BE2C (cell line): ENCODE measurements at regions not wholly inside any gene's neighbourhood (a gene's known extent, or its start where the extent isn't known, plus 50 kb on each side); places are given as distances from the start of the nearest gene placed in this dataset.
A peak's percentile ranks its signal among the peaks of the same experiment; 100 is the strongest.

Experiments
- DNase-seq: peaks from one replicate; pipeline ENCODE4 v3.0.0-alpha.2; 2020
- H3K27me3 ChIP-seq: fragments of 250-450 bp; sonication (Bioruptor Pico); 2 replicates; pipeline ENCODE4 v1.5.1; 2020; ENCODE audit warnings: mild to moderate bottlenecking
- H3K36me3 ChIP-seq: fragments of 250-450 bp; sonication (Bioruptor Pico); 2 replicates; pipeline ENCODE4 v1.5.1; 2020; ENCODE audit warnings: mild to moderate bottlenecking
- H3K4me1 ChIP-seq: fragments of 250-450 bp; sonication (Bioruptor Pico); 2 replicates; pipeline ENCODE4 v1.5.1; 2020
- H3K4me3 ChIP-seq: 2 replicates; pipeline ENCODE4 v1.5.1; 2011; ENCODE audit warnings: low read depth, low read length
- H3K9me3 ChIP-seq: fragments of 250-450 bp; sonication (Bioruptor Pico); 2 replicates; pipeline ENCODE4 v1.5.1; 2020
- CTCF ChIP-seq: IDR thresholded peaks from 2 replicates; pipeline ENCODE4 v1.5.1; 2012; ENCODE audit warnings: mild to moderate bottlenecking, low read depth, low read length

GRCh38 chr14:104316723-104317491 lies 178.5 kb downstream of the KIF26A start:
- Histone ChIP-seq H3K9me3 (no peaks in the 10 kb centered on the region), H3K27me3 (no peaks in the 10 kb centered on the region), H3K4me3 (no peak overlapping the region), H3K36me3 (no peaks in the 10 kb centered on the region), H3K4me1 (peaks cover 8% of the 10 kb centered on the region)
- no peak for TF ChIP-seq CTCF
- DNase-seq: no peak

- Histone ChIP-seq H3K27me3 (no peaks in the 10 kb centered on the region), H3K4me3 (no peak overlapping the region), H3K4me1 (peaks cover 8% of the 10 kb centered on the region), H3K36me3 (no peaks in the 10 kb centered on the region), H3K9me3 (no peaks in the 10 kb centered on the region)
- TF ChIP-seq CTCF: no peak
- DNase-seq: no peak
These were observed 179.1 kb downstream of the KIF26A start for GRCh38 chr14:104317492-104317805.

- Histone ChIP-seq H3K36me3 (no peaks in the 10 kb centered on the region), H3K4me1 (peaks cover 8% of the 10 kb centered on the region), H3K9me3 (no peaks in the 10 kb centered on the region), H3K4me3 (no peak overlapping the region), H3K27me3 (no peaks in the 10 kb centered on the region)
- TF ChIP-seq CTCF: no peak
- DNase-seq: no peak
These were observed 179.7 kb downstream of the KIF26A start for GRCh38 chr14:104317975-104318557.

- no peak for DNase-seq
- Histone ChIP-seq H3K36me3 (no peaks in the 10 kb centered on the region), H3K27me3 (no peaks in the 10 kb centered on the region), H3K9me3 (no peaks in the 10 kb centered on the region), H3K4me1 (peaks cover 8% of the 10 kb centered on the region), H3K4me3 (no peak overlapping the region)
- TF ChIP-seq CTCF: no peak
These were observed 180.4 kb downstream of the KIF26A start for GRCh38 chr14:104318558-104319490.

- DNase-seq: peak; percentile 47
- no peak overlapping the region for H3K4me3 ChIP-seq
- H3K9me3 ChIP-seq: no peaks in the 10 kb centered on the region
- no peak for TF ChIP-seq CTCF
- H3K4me1 ChIP-seq: peaks cover 8% of the 10 kb centered on the region
- no peaks in the 10 kb centered on the region for H3K36me3 ChIP-seq
- H3K27me3 ChIP-seq: no peaks in the 10 kb centered on the region
These were observed 181.3 kb downstream of the KIF26A start for GRCh38 chr14:104319491-104320241.
